Inflammatory macrophage (primary cell): ENCODE measurements at regions not wholly inside any gene's neighbourhood (a gene's known extent, or its start where the extent isn't known, plus 50 kb on each side); places are given as distances from the start of the nearest gene placed in this dataset.

Source experiments
- DNase-seq, 2 donors: peaks; one replicate each; pipeline ENCODE4 v3.0.0-alpha.2; 2020 to 2022

GRCh38 chr2:18824325-18824790 is 235.0 kb upstream of the NT5C1B start:
- DNase-seq, result no peak

- no peak for DNase-seq
These were observed 232.1 kb upstream of the NT5C1B start for GRCh38 chr2:18821431-18821830.

- no peak for DNase-seq
These were observed 231.6 kb upstream of the NT5C1B start for GRCh38 chr2:18820966-18821365.

- DNase-seq, result no peak
These were observed 230.2 kb upstream of the NT5C1B start for GRCh38 chr2:18819566-18819965.

- no peak for DNase-seq
These were observed 225.0 kb upstream of the NT5C1B start for GRCh38 chr2:18814387-18814786.

GRCh38 chr2:18804536-18804935 is 215.2 kb upstream of the NT5C1B start:
- no peak for DNase-seq

GRCh38 chr2:18803141-18803939 is 214.0 kb upstream of the NT5C1B start:
- DNase-seq, result no peak

- no peak for DNase-seq
These were observed 211.0 kb upstream of the NT5C1B start for GRCh38 chr2:18800240-18800971.

GRCh38 chr2:18799397-18799796 is 210.0 kb upstream of the NT5C1B start:
- no peak for DNase-seq

GRCh38 chr2:18797133-18797845 is 207.9 kb upstream of the NT5C1B start:
- no peak for DNase-seq

- DNase-seq, result no peak
These were observed 206.5 kb upstream of the NT5C1B start for GRCh38 chr2:18795906-18796305.

- no peak for DNase-seq
These were observed 203.3 kb upstream of the NT5C1B start for GRCh38 chr2:18792684-18793083.

GRCh38 chr2:18792226-18792629 is 202.9 kb upstream of the NT5C1B start:
- DNase-seq, result no peak

GRCh38 chr2:18791172-18791797 is 201.9 kb upstream of the NT5C1B start:
- no peak for DNase-seq

GRCh38 chr2:18790509-18791171 is 201.3 kb upstream of the NT5C1B start:
- no peak for DNase-seq

- no peak for DNase-seq
These were observed 199.2 kb upstream of the NT5C1B start for GRCh38 chr2:18788592-18788991.

GRCh38 chr2:18787726-18788125 is 198.4 kb upstream of the NT5C1B start:
- DNase-seq, result no peak

GRCh38 chr2:18784245-18784644 is 194.9 kb upstream of the NT5C1B start:
- no peak for DNase-seq

GRCh38 chr2:18781541-18782280 is 192.3 kb upstream of the NT5C1B start:
- DNase-seq, result no peak

GRCh38 chr2:18777250-18777812 is 188.0 kb upstream of the NT5C1B start:
- no peak for DNase-seq

- DNase-seq, result no peak
These were observed 181.8 kb upstream of the NT5C1B start for GRCh38 chr2:18771212-18771611.
